GM18870 (cell line): ENCODE measurements at regions not wholly inside any gene's neighbourhood (a gene's known extent, or its start where the extent isn't known, plus 50 kb on each side); places are given as distances from the start of the nearest gene placed in this dataset.
"Not testable (repeated sequence)": the region's sequence is repeated elsewhere in the genome, so short reads cannot be mapped to it uniquely, and the experiment has no call there.

Experiments used
- ATAC-seq: cut with Tn5 transposase; IDR thresholded peaks from one replicate; pipeline ENCODE4 v1.9.1; 2021; ENCODE audit warnings: moderate library complexity; ENCODE audit not compliant: unreplicated experiment

GRCh38 chrX:94814216-94814615 lies 1140.2 kb downstream of the FAM133A start:
- no peak for ATAC-seq

DNA sequence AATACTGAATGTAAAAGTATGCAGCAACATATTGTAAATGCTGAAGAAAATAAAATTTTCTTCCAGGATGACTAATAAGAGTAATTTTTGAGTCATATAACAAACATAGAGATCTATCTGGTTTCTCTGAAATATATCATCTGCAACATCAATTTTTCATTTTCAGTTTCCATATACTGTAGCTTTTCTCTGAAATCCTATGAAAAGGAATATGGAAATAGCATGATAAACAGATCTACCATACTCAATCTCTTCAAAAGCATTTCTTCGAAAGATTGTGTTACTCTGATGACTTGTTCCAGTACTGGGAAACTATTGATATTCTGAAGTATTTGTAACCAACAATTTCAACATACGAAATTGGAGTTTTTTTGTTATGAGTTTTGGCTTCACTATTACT lies 1156.7 kb downstream of the FAM133A start:
- ATAC-seq, result peak; percentile 87

DNA sequence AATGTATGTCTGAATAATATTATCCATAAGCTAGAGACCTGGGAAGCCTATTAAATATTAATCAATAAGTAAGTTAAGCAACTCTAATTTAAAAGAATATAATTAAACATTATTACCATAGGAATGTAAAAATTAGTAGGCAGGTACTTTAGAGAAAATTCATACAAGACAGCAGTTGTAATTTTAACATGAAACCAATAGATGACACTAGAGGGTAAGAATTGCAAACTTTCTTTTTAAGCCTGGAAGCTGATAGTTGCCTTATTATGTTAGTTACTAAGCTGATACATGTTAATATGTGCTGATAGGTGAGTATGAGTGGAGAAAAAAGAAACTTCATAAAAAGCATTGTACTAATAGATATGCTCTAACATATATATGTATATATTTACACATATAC lies 1157.4 kb downstream of the FAM133A start:
- no peak for ATAC-seq

GRCh38 chrX:94834226-94834625 lies 1160.2 kb downstream of the FAM133A start:
- no peak for ATAC-seq

DNA sequence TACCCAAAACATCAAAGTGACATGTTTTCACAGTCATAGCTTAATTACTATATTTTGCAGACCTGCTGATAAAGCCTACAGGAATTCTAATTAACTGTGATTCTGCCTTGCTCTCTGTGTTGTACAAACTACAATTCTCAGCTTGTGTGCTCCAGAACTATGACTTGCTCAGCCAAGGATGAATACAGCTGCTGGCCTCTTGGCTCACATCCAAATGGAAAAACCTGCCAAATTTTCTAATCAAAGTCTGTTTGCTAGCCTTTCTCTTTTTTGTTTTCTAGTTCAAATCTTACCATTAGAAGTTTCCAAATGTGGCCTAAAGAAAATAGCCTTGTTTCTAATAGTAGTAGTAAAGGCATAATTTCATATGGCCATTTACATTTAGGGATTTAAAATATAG lies 1176.8 kb downstream of the FAM133A start:
- no peak for ATAC-seq

DNA sequence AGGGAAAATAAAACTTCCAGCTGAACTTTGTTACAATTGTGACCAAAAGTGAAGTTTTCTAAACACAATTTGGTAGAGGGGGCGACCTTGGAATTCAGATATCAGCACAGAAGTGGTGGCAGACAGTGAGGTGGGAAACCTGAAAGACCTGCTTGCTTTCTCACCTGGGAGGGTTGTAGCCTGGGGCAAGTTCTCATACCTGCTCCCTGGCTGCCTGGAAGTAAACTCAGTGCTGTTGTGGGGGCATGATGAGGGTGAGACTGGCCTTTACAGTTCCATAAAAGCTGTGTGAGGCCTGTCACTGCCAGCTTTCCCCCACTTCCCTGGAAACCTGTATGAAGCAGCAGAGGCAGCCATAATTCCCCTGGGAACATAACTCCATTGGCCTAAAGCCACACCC lies 1180.2 kb downstream of the FAM133A start:
- no peak for ATAC-seq

DNA sequence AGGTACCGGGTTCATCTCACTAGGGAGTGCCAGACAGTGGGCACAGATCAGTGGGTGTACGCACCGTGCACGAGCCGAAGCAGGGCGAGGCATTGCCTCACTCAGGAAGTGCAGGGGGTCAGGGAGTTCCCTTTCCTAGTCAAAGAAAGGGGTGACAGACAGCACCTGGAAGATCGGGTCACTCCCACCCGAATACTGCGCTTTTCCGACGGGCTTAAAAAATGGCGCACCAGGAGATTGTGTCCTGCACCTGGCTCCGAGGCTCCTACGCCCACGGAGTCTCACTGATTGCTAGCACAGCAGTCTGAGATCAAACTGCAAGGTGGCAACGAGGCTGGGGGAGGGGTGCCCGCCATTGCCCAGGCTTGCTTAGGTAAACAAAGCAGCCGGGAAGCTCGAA lies 1188.5 kb downstream of the FAM133A start:
- not testable (repeated sequence) for ATAC-seq

DNA sequence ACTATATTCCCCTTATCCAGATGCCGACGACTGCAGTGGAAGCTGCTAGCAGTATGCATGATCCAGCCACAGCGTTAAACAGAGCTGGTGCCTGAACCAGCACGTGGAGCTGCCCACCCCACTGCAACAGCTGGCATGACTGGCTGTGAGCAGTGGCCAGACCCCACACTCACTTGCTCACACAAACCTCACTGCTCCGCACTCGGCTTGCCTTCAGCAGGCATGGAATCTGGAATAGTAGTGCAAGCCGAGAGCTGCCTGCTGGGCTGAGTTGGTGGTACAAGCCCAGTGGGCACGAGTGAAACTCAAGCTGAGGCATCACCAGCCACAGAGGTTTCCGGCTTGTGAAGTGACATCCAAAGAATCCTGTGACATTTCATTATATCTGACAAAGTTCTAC lies 1197.6 kb downstream of the FAM133A start:
- no peak for ATAC-seq

GRCh38 chrX:94901849-94902248 lies 1227.8 kb downstream of the FAM133A start:
- no peak for ATAC-seq

DNA sequence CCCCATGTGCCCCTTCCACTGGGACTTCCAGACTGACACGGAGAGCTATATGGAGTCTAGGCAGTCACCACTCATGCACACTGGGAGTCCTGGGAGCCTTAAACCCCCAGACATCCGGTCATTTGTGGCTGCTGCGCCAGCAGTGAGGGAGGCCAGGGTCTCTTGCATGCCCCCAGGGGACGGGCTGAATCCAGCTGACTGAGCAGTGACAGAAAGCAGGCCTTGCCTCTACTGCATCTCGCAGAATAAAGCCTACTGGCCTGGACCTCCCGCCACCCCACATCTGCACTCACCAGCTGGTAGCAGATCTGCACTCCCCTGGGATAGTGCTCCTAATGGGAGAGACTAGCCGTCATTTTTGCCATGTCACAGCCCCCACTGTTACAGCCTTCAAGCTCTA lies 1234.2 kb downstream of the FAM133A start:
- ATAC-seq, result no peak

DNA sequence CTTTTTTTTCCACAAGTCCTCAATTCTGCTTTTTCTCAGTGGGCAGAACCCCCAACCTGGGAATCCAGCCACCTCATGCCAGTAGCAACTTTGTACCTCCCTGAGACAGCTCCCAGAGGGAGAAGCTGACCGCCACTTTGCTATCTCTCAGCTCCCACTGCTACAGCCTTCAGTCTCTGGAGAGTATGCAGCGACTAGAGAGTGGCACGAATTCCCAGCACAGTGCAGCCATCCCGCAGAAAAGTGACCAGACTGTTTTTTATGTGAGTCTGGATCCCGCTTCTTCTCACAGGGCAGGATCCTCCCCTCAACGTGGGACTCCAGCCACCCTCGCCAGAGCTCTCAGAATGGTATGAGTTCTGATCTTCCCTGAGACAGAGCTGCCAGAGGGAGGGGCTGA lies 1234.6 kb downstream of the FAM133A start:
- no peak for ATAC-seq

- no peak for ATAC-seq
Measured at GRCh38 chrX:94914235-94914634, 1240.2 kb downstream of the FAM133A start.

GRCh38 chrX:94932278-94932965 lies 1258.4 kb downstream of the FAM133A start:
- ATAC-seq, result peak; percentile 77

GRCh38 chrX:94936722-94937121 lies 1262.7 kb downstream of the FAM133A start:
- no peak for ATAC-seq

- no peak for ATAC-seq
Measured at GRCh38 chrX:94937491-94937890, 1263.5 kb downstream of the FAM133A start.

DNA sequence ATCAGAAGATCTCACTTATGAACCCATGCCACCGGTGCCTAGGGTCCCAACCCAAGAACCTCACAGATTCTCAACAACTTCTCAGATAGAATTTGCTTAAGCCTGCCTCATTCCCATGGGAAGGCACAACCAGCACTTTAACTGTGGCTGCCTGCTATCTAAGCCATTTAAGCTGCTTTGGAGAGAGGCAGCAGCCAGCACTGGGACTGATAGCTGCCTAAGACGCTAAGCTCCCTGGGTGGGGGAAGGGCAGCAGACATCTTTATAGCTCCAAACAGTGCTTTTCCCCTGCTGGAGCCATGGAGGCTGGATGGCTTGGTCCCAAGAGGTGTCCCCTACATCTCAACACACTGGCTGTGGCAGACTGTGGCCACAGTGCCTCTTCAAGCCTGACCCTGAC lies 1268.6 kb downstream of the FAM133A start:
- no peak for ATAC-seq

- ATAC-seq, result not testable (repeated sequence)
Measured at GRCh38 chrX:94946137-94946536, 1272.1 kb downstream of the FAM133A start.

DNA sequence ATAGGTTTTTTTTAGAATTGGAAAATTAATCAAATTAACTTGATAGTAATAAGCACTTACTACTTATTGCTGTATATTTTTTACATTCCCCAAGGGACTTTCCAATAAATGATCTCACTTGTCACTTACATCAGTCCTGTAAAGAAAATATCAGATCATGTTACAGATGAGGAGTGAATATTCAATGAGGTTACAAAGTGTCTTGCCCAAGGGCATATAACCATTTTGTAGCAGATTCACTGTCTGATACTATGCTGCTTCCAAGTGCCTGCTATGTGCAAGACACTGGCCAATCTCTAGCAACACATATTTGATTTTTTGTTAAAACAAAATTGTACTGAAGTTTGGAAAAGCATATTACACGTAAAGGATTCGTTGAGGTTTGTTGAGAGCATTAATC lies 1287.7 kb downstream of the FAM133A start:
- ATAC-seq, result no peak

DNA sequence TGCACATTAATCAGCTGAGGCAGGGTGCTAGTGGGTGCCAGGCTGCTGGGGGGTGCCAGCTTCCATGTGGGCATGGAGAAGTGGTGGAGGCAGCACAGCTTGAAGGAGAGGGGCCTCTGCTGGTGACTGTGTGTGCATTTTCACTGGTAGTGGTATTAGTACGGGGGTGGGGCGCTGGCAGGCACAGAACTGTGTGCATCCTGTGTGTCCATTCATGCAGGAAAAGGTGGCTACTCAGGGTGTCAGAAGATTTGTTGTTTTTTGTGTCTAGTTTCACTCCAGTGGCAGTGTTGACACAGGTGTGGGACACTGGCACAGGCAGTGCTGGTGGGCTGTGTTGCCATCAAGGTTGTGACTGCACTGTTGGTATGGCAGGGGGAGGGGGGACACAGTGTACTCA lies 1303.6 kb downstream of the FAM133A start:
- no peak for ATAC-seq

DNA sequence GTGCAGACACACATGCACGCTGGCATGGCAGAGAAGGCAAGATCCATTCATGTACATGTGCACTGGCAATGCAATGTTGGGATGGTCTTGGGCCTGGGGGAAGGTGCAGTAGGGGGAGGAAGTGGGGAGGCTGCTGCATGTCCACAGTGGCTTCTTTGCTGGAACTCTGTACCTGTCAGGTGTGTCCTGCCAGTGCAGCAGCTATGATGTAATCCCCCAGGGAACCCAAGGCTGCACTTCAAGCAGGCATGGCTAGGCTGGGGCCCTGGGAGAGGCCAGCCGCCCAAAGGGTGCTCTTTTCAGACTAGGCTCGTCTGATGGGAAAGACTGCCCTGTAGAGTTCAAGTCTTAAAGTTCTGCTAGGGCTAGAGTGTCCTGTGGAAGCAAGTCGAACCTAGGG lies 1304.0 kb downstream of the FAM133A start:
- ATAC-seq, result no peak
